ENCODE measurements at regions not wholly inside any gene's neighbourhood (a gene's known extent, or its start where the extent isn't known, plus 50 kb on each side); places are given as distances from the start of the nearest gene placed in this dataset.

GRCh38 chr11:91904792-91905785 lies 319.5 kb upstream of the FAT3 start:
- TF ChIP-seq CTCF (conservative IDR thresholded peaks at IDR 0.05; ENCODE audit: low read depth, low read length) (no peak), EZH2 (IDR thresholded peaks at IDR 0.05; ENCODE audit: low read length, unreplicated experiment) (no peak), EZH2phosphoT487 (IDR thresholded peaks at IDR 0.05; ENCODE audit: borderline replicate concordance, low read length) (no peak)
